ENCODE measurements at regions not wholly inside any gene's neighbourhood (a gene's known extent, or its start where the extent isn't known, plus 50 kb on each side); places are given as distances from the start of the nearest gene placed in this dataset.

- WGBS: 72% methylated on average over 3 of the region's 3 CpGs
- no peaks in the 10 kb centered on the region for H3K27me3 ChIP-seq
- H3K36me3 ChIP-seq: no peaks in the 10 kb centered on the region
- TF ChIP-seq POLR2AphosphoS5 (IDR thresholded peaks at IDR 0.05) (no peak), EP300 (IDR thresholded peaks at IDR 0.05) (no peak), POLR2A (IDR thresholded peaks at IDR 0.05) (no peak), CTCF (IDR thresholded peaks at IDR 0.05) (no peak)
- peaks cover 5% of the 10 kb centered on the region for H3K4me1 ChIP-seq
- DNase-seq (ENCODE audit: low spot score in 2 of 2): no peak
- no peak overlapping the region for H3K27ac ChIP-seq
- no peaks in the 10 kb centered on the region for H3K9me3 ChIP-seq
- no peak overlapping the region for H3K4me3 ChIP-seq
These were observed 52.0 kb upstream of the TANC2 start for GRCh38 chr17:62913991-62914570.

GRCh38 chr17:62912363-62912762 lies 53.7 kb upstream of the TANC2 start:
- Histone ChIP-seq H3K36me3 (no peaks in the 10 kb centered on the region), H3K4me1 (peaks cover 5% of the 10 kb centered on the region), H3K27me3 (no peaks in the 10 kb centered on the region), H3K4me3 (no peak overlapping the region), H3K9me3 (no peaks in the 10 kb centered on the region), H3K27ac (no peak overlapping the region)
- no peak for TF ChIP-seq CTCF (IDR thresholded peaks at IDR 0.05)
- no peak for TF ChIP-seq POLR2AphosphoS5 (IDR thresholded peaks at IDR 0.05)
- TF ChIP-seq EP300 (IDR thresholded peaks at IDR 0.05): no peak
- TF ChIP-seq POLR2A (IDR thresholded peaks at IDR 0.05): no peak
- no peak for DNase-seq (ENCODE audit: low spot score in 2 of 2)
- WGBS: 91% methylated on average over 4 of the region's 4 CpGs

GRCh38 chr17:62911114-62911513 lies 54.9 kb upstream of the TANC2 start:
- no peak overlapping the region for H3K4me3 ChIP-seq
- H3K36me3 ChIP-seq: no peaks in the 10 kb centered on the region
- no peaks in the 10 kb centered on the region for H3K9me3 ChIP-seq
- DNase-seq (ENCODE audit: low spot score in 2 of 2): no peak
- H3K27me3 ChIP-seq: no peaks in the 10 kb centered on the region
- peaks cover 5% of the 10 kb centered on the region for H3K4me1 ChIP-seq
- H3K27ac ChIP-seq: no peak overlapping the region
- TF ChIP-seq POLR2A (IDR thresholded peaks at IDR 0.05): no peak
- no peak for TF ChIP-seq EP300 (IDR thresholded peaks at IDR 0.05)
- TF ChIP-seq CTCF (IDR thresholded peaks at IDR 0.05): no peak
- TF ChIP-seq POLR2AphosphoS5 (IDR thresholded peaks at IDR 0.05): no peak
- 30% methylated on average over 3 of the region's 3 CpGs for WGBS

- 74% methylated on average over 4 of the region's 4 CpGs for WGBS
- peaks cover 5% of the 10 kb centered on the region for H3K4me1 ChIP-seq
- TF ChIP-seq EP300 (IDR thresholded peaks at IDR 0.05) (no peak), POLR2AphosphoS5 (IDR thresholded peaks at IDR 0.05) (no peak), POLR2A (IDR thresholded peaks at IDR 0.05) (no peak), CTCF (IDR thresholded peaks at IDR 0.05) (no peak)
These were observed 55.8 kb upstream of the TANC2 start for GRCh38 chr17:62910277-62910676.

GRCh38 chr17:62907961-62908360 lies 58.1 kb upstream of the TANC2 start:
- Histone ChIP-seq H3K27ac (no peak overlapping the region), H3K4me1 (peaks cover 5% of the 10 kb centered on the region), H3K36me3 (no peaks in the 10 kb centered on the region), H3K4me3 (no peak overlapping the region), H3K9me3 (no peaks in the 10 kb centered on the region), H3K27me3 (no peaks in the 10 kb centered on the region)
- 72% methylated on average over 4 of the region's 4 CpGs for WGBS
- no peak for DNase-seq (ENCODE audit: low spot score in 2 of 2)
- no peak for TF ChIP-seq CTCF (IDR thresholded peaks at IDR 0.05)
- no peak for TF ChIP-seq POLR2A (IDR thresholded peaks at IDR 0.05)
- TF ChIP-seq POLR2AphosphoS5 (IDR thresholded peaks at IDR 0.05): no peak
- TF ChIP-seq EP300 (IDR thresholded peaks at IDR 0.05): no peak

More at GRCh38 chr17:62910277-62910676, 55.8 kb upstream of the TANC2 start:
- Histone ChIP-seq H3K27me3 (no peaks in the 10 kb centered on the region), H3K36me3 (no peaks in the 10 kb centered on the region), H3K4me3 (no peak overlapping the region), H3K27ac (no peak overlapping the region), H3K9me3 (no peaks in the 10 kb centered on the region)
- no peak for DNase-seq (ENCODE audit: low spot score in 2 of 2)

All from suprapubic skin (tissue), 4 donors.